Bone marrow (tissue), 2 donors: ENCODE measurements at regions not wholly inside any gene's neighbourhood (a gene's known extent, or its start where the extent isn't known, plus 50 kb on each side); places are given as distances from the start of the nearest gene placed in this dataset.
"Not testable (repeated sequence)": the region's sequence is repeated elsewhere in the genome, so short reads cannot be mapped to it uniquely, and the experiment has no call there.

Source experiments
- DNase-seq, 2 donors: peaks; one replicate each; lab custom pipeline; 2025; lab: John Stamatoyannopoulos, UW

GRCh38 chr2:8251856-8252255 is 430.0 kb upstream of the ID2 start:
- DNase-seq = no peak

- no peak for DNase-seq
Observed at GRCh38 chr2:8252997-8253694, 428.7 kb upstream of the ID2 start.

GRCh38 chr2:8253781-8254180 is 428.1 kb upstream of the ID2 start:
- no peak for DNase-seq

- not testable (repeated sequence) for DNase-seq
Observed at GRCh38 chr2:8254214-8254613, 427.6 kb upstream of the ID2 start.

GRCh38 chr2:8254791-8255447 is 426.9 kb upstream of the ID2 start:
- no peak for DNase-seq

GRCh38 chr2:8255448-8255800 is 426.4 kb upstream of the ID2 start:
- DNase-seq = no peak

- DNase-seq = no peak
Observed at GRCh38 chr2:8256905-8257304, 425.0 kb upstream of the ID2 start.

- no peak for DNase-seq
Observed at GRCh38 chr2:8257502-8257901, 424.4 kb upstream of the ID2 start.

- no peak for DNase-seq
Observed at GRCh38 chr2:8258406-8258805, 423.4 kb upstream of the ID2 start.

GRCh38 chr2:8259106-8259840 is 422.6 kb upstream of the ID2 start:
- DNase-seq = peak in 1 of 2 donors; percentile 46

GRCh38 chr2:8259841-8260178 is 422.0 kb upstream of the ID2 start:
- no peak for DNase-seq

GRCh38 chr2:8260213-8260612 is 421.6 kb upstream of the ID2 start:
- DNase-seq = no peak

- DNase-seq = no peak
Observed at GRCh38 chr2:8263901-8264300, 418.0 kb upstream of the ID2 start.

GRCh38 chr2:8264981-8265380 is 416.9 kb upstream of the ID2 start:
- no peak for DNase-seq

GRCh38 chr2:8265476-8266226 is 416.2 kb upstream of the ID2 start:
- no peak for DNase-seq

- no peak for DNase-seq
Observed at GRCh38 chr2:8266563-8266962, 415.3 kb upstream of the ID2 start.

GRCh38 chr2:8267048-8267447 is 414.8 kb upstream of the ID2 start:
- no peak for DNase-seq

GRCh38 chr2:8267721-8268120 is 414.1 kb upstream of the ID2 start:
- no peak for DNase-seq

GRCh38 chr2:8268172-8268783 is 413.6 kb upstream of the ID2 start:
- DNase-seq = no peak

GRCh38 chr2:8270699-8271098 is 411.2 kb upstream of the ID2 start:
- no peak for DNase-seq

GRCh38 chr2:8271461-8271860 is 410.4 kb upstream of the ID2 start:
- DNase-seq = no peak

GRCh38 chr2:8276026-8276425 is 405.8 kb upstream of the ID2 start:
- no peak for DNase-seq
